GM23248 (cell line): ENCODE measurements at regions not wholly inside any gene's neighbourhood (a gene's known extent, or its start where the extent isn't known, plus 50 kb on each side); places are given as distances from the start of the nearest gene placed in this dataset.

Experiments
- DNase-seq: peaks from one replicate; pipeline ENCODE4 v3.0.0-alpha.2; 2015
- H2AFZ ChIP-seq: fragments of 200-600 bp; sonication (generic); 2 replicates; pipeline ENCODE4 v1.6.1; 2016; ENCODE audit warnings: antibody characterized with exemption
- H3F3A ChIP-seq: fragments of 200-600 bp; sonication (generic); 2 replicates; pipeline ENCODE4 v1.6.1; 2016; ENCODE audit warnings: mild to moderate bottlenecking, antibody characterized with exemption, mixed run types; ENCODE audit not compliant: insufficient read depth
- H3K27ac ChIP-seq: fragments of 200-600 bp; sonication (generic); 2 replicates; pipeline ENCODE4 v1.5.1; 2016; ENCODE audit warnings: mild to moderate bottlenecking
- H3K27me3 ChIP-seq: fragments of 200-600 bp; sonication (generic); replicated peaks from 2 replicates; pipeline ENCODE4 v1.6.1; 2016; ENCODE audit warnings: mild to moderate bottlenecking; ENCODE audit not compliant: insufficient read depth
- H3K36me3 ChIP-seq: fragments of 200-600 bp; sonication (generic); 2 replicates; pipeline ENCODE4 v1.6.1; 2016; ENCODE audit warnings: low read depth, mild to moderate bottlenecking
- H3K4me1 ChIP-seq: fragments of 200-600 bp; sonication (generic); 2 replicates; pipeline ENCODE4 v1.6.1; 2016; ENCODE audit warnings: mild to moderate bottlenecking; ENCODE audit not compliant: insufficient read depth
- H3K4me2 ChIP-seq: fragments of 200-600 bp; sonication (generic); one replicate; pipeline ENCODE4 v1.6.1; 2016; ENCODE audit warnings: mild to moderate bottlenecking; ENCODE audit not compliant: unreplicated experiment
- H3K4me3 ChIP-seq: fragments of 200-600 bp; sonication (generic); 2 replicates; pipeline ENCODE4 v1.5.1; 2016; ENCODE audit warnings: mild to moderate bottlenecking
- H3K79me2 ChIP-seq: fragments of 200-600 bp; sonication (generic); 2 replicates; pipeline ENCODE4 v1.6.1; 2016; ENCODE audit warnings: mild to moderate bottlenecking; ENCODE audit not compliant: insufficient read depth
- H3K9ac ChIP-seq: fragments of 200-600 bp; sonication (generic); 2 replicates; pipeline ENCODE4 v1.6.1; 2016; ENCODE audit warnings: mild to moderate bottlenecking
- H3K9me2 ChIP-seq: fragments of 200-600 bp; sonication (generic); 2 replicates; pipeline ENCODE4 v1.6.1; 2016; ENCODE audit warnings: mixed run types, mild to moderate bottlenecking, moderate library complexity; ENCODE audit not compliant: insufficient read depth
- H3K9me3 ChIP-seq: fragments of 200-600 bp; sonication (generic); one replicate; pipeline ENCODE4 v1.6.1; 2017; ENCODE audit warnings: low read depth
- H4K20me1 ChIP-seq: fragments of 200-600 bp; sonication (generic); 2 replicates; pipeline ENCODE4 v1.6.0; 2016; ENCODE audit not compliant: insufficient read depth
- EZH2 ChIP-seq: fragments of 200-600 bp; sonication (generic); IDR thresholded peaks from 2 replicates; pipeline ENCODE4 v1.6.1; 2018; ENCODE audit warnings: antibody characterized with exemption, mild to moderate bottlenecking; ENCODE audit not compliant: insufficient read depth, poor library complexity, severe bottlenecking
- EZH2phosphoT487 ChIP-seq: fragments of 200-600 bp; sonication (generic); IDR thresholded peaks from 2 replicates; pipeline ENCODE4 v1.6.1; 2018; ENCODE audit warnings: antibody characterized with exemption, moderate library complexity, mild to moderate bottlenecking, low read depth; ENCODE audit not compliant: insufficient read depth
- WGBS, 2 experiments: methylation state at CpG; one replicate each; pipeline ENCODE4 v1.1.6; 2015 to 2017; ENCODE audit warnings: low lambda C conversion rate in 2 of 2, low coverage in 1 of 2; ENCODE audit errors: missing lambda C conversion rate in 2 of 2; 5-methylcytosine and 5-hydroxymethylcytosine counted together
- in situ Hi-C: fragments of 300-500 bp; cut with MboI; formaldehyde crosslinking; loops from 2 replicates; pipeline ENCODE4 v1.15.0; 2020

DNA sequence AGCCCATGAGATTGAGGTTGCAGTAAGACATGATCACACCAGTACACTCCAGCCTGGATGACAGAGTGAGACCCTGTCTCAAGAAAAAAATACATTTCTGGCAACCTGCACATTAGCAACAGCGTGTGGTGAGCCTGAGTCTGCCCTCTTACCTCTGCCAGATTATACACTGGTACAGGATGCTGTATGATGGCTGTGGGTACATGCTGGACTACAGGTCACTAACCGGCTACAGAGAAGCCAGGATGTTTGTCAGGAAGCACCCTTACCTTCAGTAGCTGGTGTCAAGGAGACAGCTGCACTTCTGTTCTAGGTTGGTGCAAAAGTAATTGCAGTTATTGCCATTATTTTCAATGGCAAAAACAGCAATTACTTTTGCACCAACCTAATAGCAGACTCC is 575.7 kb downstream of the NPHP4 start:
- Histone ChIP-seq H4K20me1 (no peaks in the 10 kb centered on the region), H3K9me2 (no peaks in the 10 kb centered on the region), H3K36me3 (no peaks in the 10 kb centered on the region), H3F3A (no peaks in the 10 kb centered on the region), H3K79me2 (no peaks in the 10 kb centered on the region), H2AFZ (no peak overlapping the region), H3K27me3 (no peaks in the 10 kb centered on the region), H3K9me3 (no peaks in the 10 kb centered on the region), H3K27ac (no peak overlapping the region), H3K4me3 (no peak overlapping the region), H3K4me1 (no peaks in the 10 kb centered on the region), H3K4me2 (no peak overlapping the region), H3K9ac (no peak overlapping the region)
- no peak for TF ChIP-seq EZH2phosphoT487
- no peak for TF ChIP-seq EZH2
- no peak for DNase-seq
- in situ Hi-C loops, result no loop called here
- WGBS, 2 experiments, result 4 to 8% methylated on average over 2 of the region's 2 CpGs

DNA sequence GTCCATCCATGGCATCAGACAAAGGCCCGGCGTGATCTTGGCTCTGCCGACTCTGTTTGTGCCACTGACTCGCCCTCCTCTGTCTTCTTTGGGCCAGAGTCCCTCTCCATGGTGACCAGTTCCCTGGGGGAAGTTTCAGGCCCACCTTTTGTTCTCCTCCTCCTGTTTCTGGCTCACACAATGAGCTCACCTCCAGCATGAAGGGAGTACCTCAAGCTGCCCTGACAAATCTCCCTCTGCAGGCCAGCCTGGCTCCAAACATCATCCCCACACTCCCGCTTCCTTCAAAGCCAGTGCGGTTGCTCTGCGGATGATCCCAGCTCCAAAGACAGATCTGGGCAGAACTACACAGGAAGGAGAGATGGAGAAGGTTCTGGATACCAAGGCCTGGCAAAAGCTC is 576.6 kb downstream of the NPHP4 start:
- Histone ChIP-seq H3K9me3 (no peaks in the 10 kb centered on the region), H3K27me3 (no peaks in the 10 kb centered on the region), H3K4me3 (no peak overlapping the region), H4K20me1 (no peaks in the 10 kb centered on the region), H3K4me2 (no peak overlapping the region), H3K9me2 (no peaks in the 10 kb centered on the region), H3K4me1 (no peaks in the 10 kb centered on the region), H3K27ac (no peak overlapping the region), H2AFZ (no peak overlapping the region), H3K36me3 (no peaks in the 10 kb centered on the region), H3F3A (no peaks in the 10 kb centered on the region), H3K79me2 (no peaks in the 10 kb centered on the region), H3K9ac (no peak overlapping the region)
- no peak for DNase-seq
- in situ Hi-C loops, result no loop called here
- WGBS, 2 experiments, result 31 to 41% methylated on average over 7 of the region's 7 CpGs
- TF ChIP-seq EZH2phosphoT487, result no peak
- no peak for TF ChIP-seq EZH2

DNA sequence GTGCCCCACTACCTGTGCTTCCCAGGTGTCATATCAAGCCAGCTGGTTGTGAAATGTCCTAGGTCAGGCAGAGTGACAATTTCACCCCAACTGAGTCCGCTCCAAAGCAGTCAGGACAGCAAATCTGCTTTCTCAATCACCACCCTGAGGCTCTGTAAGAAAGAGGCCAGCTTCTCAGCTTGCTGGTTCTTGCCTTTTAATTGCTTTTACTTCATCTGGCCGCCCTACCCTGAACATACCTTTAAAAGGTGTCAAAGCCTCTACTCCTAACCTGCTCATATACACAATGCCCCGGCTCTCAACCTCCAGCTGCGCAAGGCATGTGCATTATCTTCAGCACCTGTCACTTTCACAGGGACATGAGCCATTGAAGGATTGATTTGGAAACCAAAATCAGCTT is 581.6 kb downstream of the NPHP4 start:
- no peak for DNase-seq
- H3K27me3 ChIP-seq, result no peaks in the 10 kb centered on the region
- H3K79me2 ChIP-seq, result no peaks in the 10 kb centered on the region
- H3K4me2 ChIP-seq, result no peak overlapping the region
- H3K9me3 ChIP-seq, result no peaks in the 10 kb centered on the region
- H3K27ac ChIP-seq, result no peak overlapping the region
- H3K4me3 ChIP-seq, result no peak overlapping the region
- H2AFZ ChIP-seq, result no peak overlapping the region
- H3F3A ChIP-seq, result no peaks in the 10 kb centered on the region
- no peak overlapping the region for H3K9ac ChIP-seq
- H3K9me2 ChIP-seq, result no peaks in the 10 kb centered on the region
- H4K20me1 ChIP-seq, result no peaks in the 10 kb centered on the region
- no peak for TF ChIP-seq EZH2phosphoT487
- no peak for TF ChIP-seq EZH2
- WGBS, 2 experiments, result 10 to 21% methylated on average over 4 of the region's 4 CpGs
- no peaks in the 10 kb centered on the region for H3K4me1 ChIP-seq
- no peaks in the 10 kb centered on the region for H3K36me3 ChIP-seq
- in situ Hi-C loops, result no loop called here

DNA sequence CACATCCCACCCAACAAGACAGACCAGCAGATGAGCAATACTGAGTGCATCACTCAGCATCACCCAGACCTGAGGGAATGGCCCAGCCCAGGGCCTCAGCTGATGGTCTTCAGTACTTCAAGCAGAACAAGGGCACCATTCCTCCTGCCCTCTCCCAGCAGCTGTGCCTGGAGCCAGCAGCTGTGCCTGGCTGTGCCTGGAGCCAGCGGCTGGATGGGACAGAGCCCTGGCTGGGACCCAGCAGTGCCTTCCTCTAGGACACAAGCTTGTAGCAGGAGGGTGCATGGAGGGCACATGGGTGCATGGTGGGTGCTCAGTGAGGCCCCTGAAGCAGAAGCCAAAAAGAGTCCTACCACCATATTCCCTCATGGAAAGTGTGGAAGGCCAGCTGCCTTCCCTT is 583.8 kb downstream of the NPHP4 start:
- no peaks in the 10 kb centered on the region for H3K4me1 ChIP-seq
- no peaks in the 10 kb centered on the region for H3F3A ChIP-seq
- H2AFZ ChIP-seq, result no peak overlapping the region
- in situ Hi-C loops, result no loop called here
- no peaks in the 10 kb centered on the region for H3K27me3 ChIP-seq
- H3K4me3 ChIP-seq, result no peak overlapping the region
- no peak overlapping the region for H3K9ac ChIP-seq
- no peaks in the 10 kb centered on the region for H3K79me2 ChIP-seq
- H3K9me2 ChIP-seq, result no peaks in the 10 kb centered on the region
- H4K20me1 ChIP-seq, result no peaks in the 10 kb centered on the region
- WGBS, 2 experiments, result 15 to 38% methylated on average over 1 of the region's 1 CpG
- TF ChIP-seq EZH2 (no peak), EZH2phosphoT487 (no peak)
- no peak for DNase-seq
- H3K27ac ChIP-seq, result no peak overlapping the region
- H3K4me2 ChIP-seq, result no peak overlapping the region
- H3K36me3 ChIP-seq, result no peaks in the 10 kb centered on the region
- no peaks in the 10 kb centered on the region for H3K9me3 ChIP-seq

DNA sequence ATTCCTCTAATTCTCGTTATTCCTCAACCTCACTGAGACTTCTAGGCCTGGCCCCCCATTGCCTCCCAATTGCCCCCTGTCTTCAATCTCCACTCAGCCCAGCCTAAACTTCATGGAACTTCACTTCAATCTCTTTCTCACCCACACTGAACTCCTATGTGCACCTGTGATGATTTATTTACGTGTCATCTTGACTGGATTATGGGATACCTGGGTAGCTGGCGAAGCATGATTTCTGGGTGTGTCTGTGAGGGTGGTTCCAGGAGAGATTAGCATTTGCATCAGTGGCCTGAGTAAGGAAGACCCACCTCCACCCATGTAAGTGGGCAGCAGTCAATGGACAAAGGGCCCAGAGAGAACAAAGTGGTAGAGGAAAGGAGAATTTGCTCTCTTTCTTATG is 587.0 kb downstream of the NPHP4 start:
- no peaks in the 10 kb centered on the region for H3K27me3 ChIP-seq
- H3K9me3 ChIP-seq, result no peaks in the 10 kb centered on the region
- no peaks in the 10 kb centered on the region for H3F3A ChIP-seq
- no peak overlapping the region for H3K27ac ChIP-seq
- H3K4me2 ChIP-seq, result no peak overlapping the region
- H3K4me3 ChIP-seq, result no peak overlapping the region
- H2AFZ ChIP-seq, result no peak overlapping the region
- in situ Hi-C loops, result no loop called here
- no peak for TF ChIP-seq EZH2phosphoT487
- no peaks in the 10 kb centered on the region for H3K36me3 ChIP-seq
- H4K20me1 ChIP-seq, result no peaks in the 10 kb centered on the region
- H3K79me2 ChIP-seq, result no peaks in the 10 kb centered on the region
- no peak for DNase-seq
- H3K4me1 ChIP-seq, result no peaks in the 10 kb centered on the region
- WGBS, 2 experiments, result 29 to 33% methylated on average over 3 of the region's 3 CpGs
- no peaks in the 10 kb centered on the region for H3K9me2 ChIP-seq
- no peak overlapping the region for H3K9ac ChIP-seq
